HEK293T (cell line): ENCODE measurements at regions not wholly inside any gene's neighbourhood (a gene's known extent, or its start where the extent isn't known, plus 50 kb on each side); places are given as distances from the start of the nearest gene placed in this dataset.

Experiments used
- CTCF ChIA-PET: fragments of 350-600 bp; formaldehyde crosslinking; extraction: SDS; loops from one replicate; lab custom pipeline; 2021; ENCODE audit warnings: antibody characterized with exemption, inconsistent platforms; lab: Yijun Ruan, JAX
- POLR2A ChIA-PET: fragments of 350-600 bp; formaldehyde crosslinking; extraction: SDS; loops from one replicate; lab custom pipeline; 2020; ENCODE audit warnings: antibody characterized with exemption, inconsistent platforms; lab: Yijun Ruan, JAX
- DNase-seq: peaks from one replicate; pipeline ENCODE4 v3.0.0; 2012; ENCODE audit warnings: mixed read lengths; ENCODE audit errors: extremely low spot score
- ARNT ChIP-seq: fragments of 450-650 bp; IDR thresholded peaks from 2 replicates; pipeline ENCODE4 v1.6.1; 2017; ENCODE audit warnings: mild to moderate bottlenecking
- BHLHE40 ChIP-seq: fragments of 450-650 bp; IDR thresholded peaks from 2 replicates; pipeline ENCODE4 v1.6.1; 2016; ENCODE audit warnings: mild to moderate bottlenecking, moderate library complexity, borderline replicate concordance
- CTBP1 ChIP-seq: fragments of 450-650 bp; IDR thresholded peaks from 2 replicates; pipeline ENCODE4 v1.6.1; 2016; ENCODE audit warnings: borderline replicate concordance
- ELF4 ChIP-seq: fragments of 450-650 bp; IDR thresholded peaks from 2 replicates; pipeline ENCODE4 v1.6.1; 2017; ENCODE audit warnings: antibody characterized with exemption
- FOXA1 ChIP-seq: fragments of 450-650 bp; IDR thresholded peaks from 2 replicates; pipeline ENCODE4 v1.6.1; 2016; ENCODE audit warnings: mild to moderate bottlenecking
- FOXK2 ChIP-seq: fragments of 450-650 bp; IDR thresholded peaks from 2 replicates; pipeline ENCODE4 v1.6.1; 2016; ENCODE audit warnings: mild to moderate bottlenecking
- FOXM1 ChIP-seq: fragments of 450-650 bp; IDR thresholded peaks from 2 replicates; pipeline ENCODE4 v1.6.1; 2017; ENCODE audit warnings: mild to moderate bottlenecking, borderline replicate concordance
- HDGF ChIP-seq: fragments of 450-650 bp; IDR thresholded peaks from 2 replicates; pipeline ENCODE4 v1.6.1; 2017; ENCODE audit warnings: antibody characterized with exemption, borderline replicate concordance
- L3MBTL2 ChIP-seq: fragments of 450-650 bp; conservative IDR thresholded peaks from 2 replicates; pipeline ENCODE4 v1.6.1; 2016; ENCODE audit warnings: mild to moderate bottlenecking
- LEF1 ChIP-seq: fragments of 450-650 bp; IDR thresholded peaks from 2 replicates; pipeline ENCODE4 v1.6.1; 2017; ENCODE audit warnings: mild to moderate bottlenecking, borderline replicate concordance
- NFRKB ChIP-seq: fragments of 450-650 bp; IDR thresholded peaks from 2 replicates; pipeline ENCODE4 v1.6.1; 2016; ENCODE audit warnings: mild to moderate bottlenecking, moderate library complexity
- SP1 ChIP-seq: fragments of 450-650 bp; IDR thresholded peaks from 2 replicates; pipeline ENCODE4 v1.6.1; 2017
- SUZ12 ChIP-seq: fragments of 450-650 bp; IDR thresholded peaks from 2 replicates; pipeline ENCODE4 v1.6.1; 2016; ENCODE audit warnings: mild to moderate bottlenecking
- TARDBP ChIP-seq: fragments of 450-650 bp; IDR thresholded peaks from 2 replicates; pipeline ENCODE4 v1.6.1; 2016
- ZNF384 ChIP-seq: fragments of 450-650 bp; IDR thresholded peaks from 2 replicates; pipeline ENCODE4 v1.6.1; 2016
- TF ChIP-seq, protein P1 (sequence below): fragments of 450-650 bp; IDR thresholded peaks from 2 replicates; pipeline ENCODE4 v1.6.1; 2016

DNA sequence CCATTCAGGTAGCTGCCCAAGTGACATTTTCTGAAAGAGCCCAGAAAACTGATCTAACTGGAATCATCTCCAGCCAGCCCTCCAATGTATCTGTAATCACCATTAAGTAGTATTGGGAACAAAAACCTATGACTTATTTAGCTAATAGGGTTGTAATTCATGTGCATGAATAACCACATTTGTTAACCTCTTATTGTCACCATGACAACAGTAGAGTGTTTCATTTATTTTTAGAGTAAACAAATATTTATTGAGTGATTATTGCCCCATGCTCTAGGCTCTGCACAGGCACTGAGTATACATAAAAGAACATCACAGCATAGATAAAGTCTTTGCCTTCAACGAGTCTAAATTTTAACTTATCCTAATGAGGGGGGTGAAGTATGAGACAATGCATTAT lies 265.4 kb upstream of the UBE2E3 start:
- DNase-seq: no peak
- TF ChIP-seq CTBP1 (no peak), TARDBP (no peak), HDGF (no peak), FOXM1 (no peak), NFRKB (no peak), ZNF384 (no peak), SP1 (no peak), LEF1 (no peak)
- TF ChIP-seq, protein P1, sequence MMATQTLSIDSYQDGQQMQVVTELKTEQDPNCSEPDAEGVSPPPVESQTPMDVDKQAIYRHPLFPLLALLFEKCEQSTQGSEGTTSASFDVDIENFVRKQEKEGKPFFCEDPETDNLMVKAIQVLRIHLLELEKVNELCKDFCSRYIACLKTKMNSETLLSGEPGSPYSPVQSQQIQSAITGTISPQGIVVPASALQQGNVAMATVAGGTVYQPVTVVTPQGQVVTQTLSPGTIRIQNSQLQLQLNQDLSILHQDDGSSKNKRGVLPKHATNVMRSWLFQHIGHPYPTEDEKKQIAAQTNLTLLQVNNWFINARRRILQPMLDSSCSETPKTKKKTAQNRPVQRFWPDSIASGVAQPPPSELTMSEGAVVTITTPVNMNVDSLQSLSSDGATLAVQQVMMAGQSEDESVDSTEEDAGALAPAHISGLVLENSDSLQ: no peak
- POLR2A ChIA-PET: no interaction called here
- CTCF ChIA-PET: no interaction called here

DNA sequence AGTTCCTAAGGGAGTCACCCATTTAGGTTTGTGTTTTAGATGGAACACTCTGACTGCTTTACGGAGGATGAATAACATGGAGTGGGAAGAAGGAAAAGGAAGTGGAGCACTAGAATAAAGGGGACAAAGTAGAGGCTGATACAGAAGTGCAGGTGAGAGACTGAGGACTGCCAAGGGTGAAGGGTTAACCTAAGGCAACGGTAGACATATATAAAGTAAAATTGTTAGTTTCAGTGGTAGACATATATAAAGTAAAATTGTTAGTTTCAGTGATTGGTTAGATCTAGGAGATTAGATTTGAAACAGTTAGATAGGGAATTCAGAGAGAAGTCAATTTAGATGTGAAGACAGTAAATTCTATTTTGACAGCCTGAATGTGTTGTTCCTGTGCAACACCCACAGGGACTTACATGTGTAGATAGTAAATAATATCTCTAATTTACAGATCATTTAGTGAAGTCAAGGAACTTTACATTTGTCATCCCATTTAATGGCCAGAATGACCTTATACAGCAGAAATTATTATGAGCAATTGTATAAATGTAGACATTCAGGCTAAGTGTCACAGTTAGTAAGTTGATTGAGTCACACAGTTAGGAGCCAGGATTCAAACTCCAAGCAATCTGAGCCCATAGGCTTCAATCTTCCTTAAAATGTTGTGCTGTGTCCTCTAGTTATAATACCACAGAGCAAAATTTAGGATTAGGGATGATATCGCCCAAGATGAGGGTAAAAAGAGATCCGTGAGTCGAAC lies 270.8 kb upstream of the UBE2E3 start:
- TF ChIP-seq NFRKB: no peak
- TF ChIP-seq CTBP1: no peak
- TF ChIP-seq FOXM1: no peak
- TF ChIP-seq ARNT: no peak
- no peak for TF ChIP-seq L3MBTL2
- TF ChIP-seq LEF1: no peak
- TF ChIP-seq SUZ12: no peak
- TF ChIP-seq TARDBP: no peak
- no peak for TF ChIP-seq BHLHE40
- TF ChIP-seq FOXA1: no peak
- TF ChIP-seq SP1: no peak
- TF ChIP-seq, protein P1: no peak
- no peak for TF ChIP-seq FOXK2
- ChIA-PET POLR2A (no interaction called here), CTCF (no interaction called here)
- DNase-seq: no peak

DNA sequence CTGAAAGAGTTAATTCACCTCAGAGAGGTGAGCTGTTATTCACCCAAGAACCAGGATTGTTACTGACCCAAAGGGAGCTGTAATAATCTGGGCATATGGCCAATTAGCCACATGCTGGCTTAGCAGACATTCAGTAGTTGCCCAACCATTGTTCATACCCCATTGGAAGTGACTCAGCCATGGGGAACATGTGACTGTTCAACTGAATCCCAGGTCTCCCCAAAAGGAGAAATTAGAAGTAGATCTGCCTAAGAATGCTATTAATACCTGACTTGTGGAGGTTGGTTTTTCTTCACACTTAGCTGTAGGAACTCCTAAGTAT lies 272.6 kb upstream of the UBE2E3 start:
- TF ChIP-seq ELF4 (no peak), SUZ12 (no peak), CTBP1 (no peak), BHLHE40 (no peak), TARDBP (no peak), ZNF384 (no peak)
- TF ChIP-seq, protein P1: no peak
- POLR2A ChIA-PET: no interaction called here
- DNase-seq: no peak
- CTCF ChIA-PET: no interaction called here

- POLR2A ChIA-PET: no interaction called here
- no peak for TF ChIP-seq HDGF
- no peak for TF ChIP-seq FOXK2
- TF ChIP-seq BHLHE40: no peak
- no peak for TF ChIP-seq TARDBP
- TF ChIP-seq, protein P1: no peak
- CTCF ChIA-PET: no interaction called here
- DNase-seq: no peak
These were observed 273.1 kb upstream of the UBE2E3 start for GRCh38 chr2:180707175-180707883.

DNA sequence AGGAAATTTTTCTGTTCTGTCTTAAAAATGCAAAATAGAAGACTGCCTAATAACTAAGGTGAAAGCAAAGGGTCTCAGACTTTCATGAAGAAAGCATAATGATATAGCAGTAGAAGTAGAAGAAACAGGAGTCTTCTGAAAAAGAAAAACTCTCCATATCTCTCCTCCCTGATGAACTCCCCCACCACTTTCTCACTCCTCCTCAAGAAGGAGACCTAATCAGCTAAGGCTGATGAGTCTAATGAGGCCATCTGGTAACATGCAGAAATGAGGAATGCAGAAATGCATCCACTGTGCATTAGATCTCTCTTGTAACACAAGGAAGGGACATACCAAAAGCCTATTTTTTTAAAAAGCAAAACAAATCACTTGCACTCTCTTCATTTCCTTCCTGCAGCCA lies 273.7 kb upstream of the UBE2E3 start:
- POLR2A ChIA-PET: no interaction called here

GRCh38 chr2:180705551-180705950 lies 274.9 kb upstream of the UBE2E3 start:
- POLR2A ChIA-PET: no interaction called here

More for the DNA sequence above, 273.7 kb upstream of the UBE2E3 start:
- no peak for DNase-seq
- CTCF ChIA-PET: no interaction called here
- TF ChIP-seq FOXA1 (no peak), FOXK2 (no peak), ZNF384 (no peak), ARNT (no peak), FOXM1 (no peak), SP1 (no peak), L3MBTL2 (no peak)

More at GRCh38 chr2:180705551-180705950, 274.9 kb upstream of the UBE2E3 start:
- DNase-seq: no peak
- TF ChIP-seq FOXA1 (no peak), LEF1 (no peak), HDGF (no peak), L3MBTL2 (no peak), CTBP1 (no peak), FOXK2 (no peak), BHLHE40 (no peak), FOXM1 (no peak), SUZ12 (no peak), NFRKB (no peak), ELF4 (no peak), TARDBP (no peak), ZNF384 (no peak)
- TF ChIP-seq, protein P1: no peak
- CTCF ChIA-PET: no interaction called here
